Mucosa of rectum (tissue), 2 donors: ENCODE measurements at regions not wholly inside any gene's neighbourhood (a gene's known extent, or its start where the extent isn't known, plus 50 kb on each side); places are given as distances from the start of the nearest gene placed in this dataset.

ENCODE experiments used
- H3K27ac ChIP-seq, 2 donors: one replicate each; pipeline ENCODE4 v1.7.0; 2013; ENCODE audit warnings: inconsistent platforms in 2 of 2, low read depth in 2 of 2, low read length in 2 of 2
- H3K27me3 ChIP-seq, 2 donors: one replicate each; pipeline ENCODE4 v1.7.0; 2013; ENCODE audit warnings: low read length in 2 of 2; ENCODE audit not compliant: control insufficient read depth in 2 of 2, insufficient read depth in 2 of 2
- H3K36me3 ChIP-seq, 2 donors: one replicate each; pipeline ENCODE4 v1.7.0; 2013; ENCODE audit warnings: low read length in 2 of 2; ENCODE audit not compliant: control insufficient read depth in 2 of 2, insufficient read depth in 2 of 2
- H3K4me1 ChIP-seq, 2 donors: one replicate each; pipeline ENCODE4 v1.7.0; 2013; ENCODE audit warnings: low read length in 2 of 2, mild to moderate bottlenecking in 1 of 2; ENCODE audit not compliant: control insufficient read depth in 2 of 2, insufficient read depth in 2 of 2
- H3K4me3 ChIP-seq, 2 donors: one replicate each; pipeline ENCODE4 v1.7.0; 2013; ENCODE audit warnings: low read length in 2 of 2
- H3K9ac ChIP-seq, 2 donors: one replicate each; pipeline ENCODE4 v1.7.0; 2013; ENCODE audit warnings: low read length in 2 of 2, low read depth in 1 of 2, mild to moderate bottlenecking in 1 of 2
- H3K9me3 ChIP-seq, 2 donors: one replicate each; pipeline ENCODE4 v1.7.0; 2013; ENCODE audit warnings: low read length in 2 of 2; ENCODE audit not compliant: control insufficient read depth in 2 of 2
- donor health status: healthy.
- donor health status: Normal muscosa, but diverticular disease.

GRCh38 chr1:76786222-76786621 lies 81.1 kb upstream of the ST6GALNAC5 start:
- H3K4me3 ChIP-seq = no peak overlapping the region
- H3K9me3 ChIP-seq = no peaks in the 10 kb centered on the region
- H3K27me3 ChIP-seq = no peaks in the 10 kb centered on the region
- no peaks in the 10 kb centered on the region for H3K4me1 ChIP-seq
- H3K9ac ChIP-seq = no peak overlapping the region
- no peaks in the 10 kb centered on the region for H3K36me3 ChIP-seq
- no peak overlapping the region for H3K27ac ChIP-seq

GRCh38 chr1:76793594-76793993 lies 73.7 kb upstream of the ST6GALNAC5 start:
- Histone ChIP-seq H3K27ac (no peak overlapping the region), H3K36me3 (no peaks in the 10 kb centered on the region), H3K9ac (no peak overlapping the region), H3K4me1 (no peaks in the 10 kb centered on the region), H3K9me3 (no peaks in the 10 kb centered on the region), H3K27me3 (no peaks in the 10 kb centered on the region), H3K4me3 (no peak overlapping the region)

GRCh38 chr1:76799700-76800099 lies 67.6 kb upstream of the ST6GALNAC5 start:
- H3K27ac ChIP-seq = no peak overlapping the region
- H3K36me3 ChIP-seq = no peaks in the 10 kb centered on the region
- H3K9ac ChIP-seq = no peak overlapping the region
- no peaks in the 10 kb centered on the region for H3K9me3 ChIP-seq
- H3K27me3 ChIP-seq = no peaks in the 10 kb centered on the region
- no peaks in the 10 kb centered on the region for H3K4me1 ChIP-seq
- no peak overlapping the region for H3K4me3 ChIP-seq

GRCh38 chr1:76802094-76802493 lies 65.2 kb upstream of the ST6GALNAC5 start:
- Histone ChIP-seq H3K9me3 (no peaks in the 10 kb centered on the region), H3K27ac (no peak overlapping the region), H3K36me3 (no peaks in the 10 kb centered on the region), H3K4me3 (no peak overlapping the region), H3K27me3 (no peaks in the 10 kb centered on the region), H3K9ac (no peak overlapping the region), H3K4me1 (no peaks in the 10 kb centered on the region)

- Histone ChIP-seq H3K4me1 (no peaks in the 10 kb centered on the region), H3K9ac (no peak overlapping the region), H3K27ac (no peak overlapping the region), H3K27me3 (no peaks in the 10 kb centered on the region), H3K36me3 (no peaks in the 10 kb centered on the region), H3K4me3 (no peak overlapping the region), H3K9me3 (no peaks in the 10 kb centered on the region)
Observed at GRCh38 chr1:76807543-76808260, 59.6 kb upstream of the ST6GALNAC5 start.
